Upper lobe of left lung (tissue), 4 donors: ENCODE measurements at regions not wholly inside any gene's neighbourhood (a gene's known extent, or its start where the extent isn't known, plus 50 kb on each side); places are given as distances from the start of the nearest gene placed in this dataset.

ENCODE experiments used
- EP300 ChIP-seq, 4 donors: sonication (generic); formaldehyde crosslinking; IDR thresholded peaks; one replicate each; pipeline ENCODE4 v1.5.1; 2017; ENCODE audit warnings: antibody characterized with exemption in 4 of 4, control low read depth in 2 of 4
- POLR2A ChIP-seq, 4 donors: fragments of 450-650 bp; IDR thresholded peaks; one replicate each; pipeline ENCODE4 v1.5.1; 2016 to 2017; ENCODE audit warnings: antibody characterized with exemption in 4 of 4, mild to moderate bottlenecking in 2 of 4
- TF ChIP-seq, protein P1 (sequence below), 6 experiments: fragments of 450-650 bp in 4 of 6; fragments of 200-600 bp in 2 of 6; sonication (generic) in 2 of 6; IDR thresholded peaks; one replicate each; pipeline ENCODE4 v1.5.1; 2016 to 2019; ENCODE audit warnings: antibody characterized with exemption in 6 of 6

DNA sequence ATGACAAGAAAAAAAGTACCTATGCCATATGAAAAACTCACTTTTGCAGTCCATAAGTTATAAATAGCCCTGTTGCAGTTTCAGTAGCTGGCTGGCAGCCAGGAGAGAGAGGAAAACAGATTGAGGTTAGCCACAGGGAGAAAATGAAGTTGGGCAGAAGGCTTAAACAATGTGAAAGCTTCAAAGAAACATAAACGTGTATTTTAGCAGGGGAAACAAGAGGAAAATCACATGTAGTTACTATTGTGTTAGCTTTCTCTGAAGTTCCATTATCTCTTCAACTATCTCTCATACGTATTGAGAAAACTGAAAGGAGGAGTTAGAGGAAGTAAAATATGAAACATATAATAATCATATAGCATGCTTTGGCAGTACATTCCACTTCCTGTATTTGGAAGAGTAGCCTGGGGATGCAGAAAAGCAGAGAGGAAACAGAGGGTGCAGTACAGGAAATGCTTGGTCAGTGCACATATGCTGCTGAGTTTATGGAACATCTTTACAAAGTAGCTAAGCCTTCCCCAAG, 1551.1 kb downstream of the EFNB2 start:
- TF ChIP-seq, protein P1, sequence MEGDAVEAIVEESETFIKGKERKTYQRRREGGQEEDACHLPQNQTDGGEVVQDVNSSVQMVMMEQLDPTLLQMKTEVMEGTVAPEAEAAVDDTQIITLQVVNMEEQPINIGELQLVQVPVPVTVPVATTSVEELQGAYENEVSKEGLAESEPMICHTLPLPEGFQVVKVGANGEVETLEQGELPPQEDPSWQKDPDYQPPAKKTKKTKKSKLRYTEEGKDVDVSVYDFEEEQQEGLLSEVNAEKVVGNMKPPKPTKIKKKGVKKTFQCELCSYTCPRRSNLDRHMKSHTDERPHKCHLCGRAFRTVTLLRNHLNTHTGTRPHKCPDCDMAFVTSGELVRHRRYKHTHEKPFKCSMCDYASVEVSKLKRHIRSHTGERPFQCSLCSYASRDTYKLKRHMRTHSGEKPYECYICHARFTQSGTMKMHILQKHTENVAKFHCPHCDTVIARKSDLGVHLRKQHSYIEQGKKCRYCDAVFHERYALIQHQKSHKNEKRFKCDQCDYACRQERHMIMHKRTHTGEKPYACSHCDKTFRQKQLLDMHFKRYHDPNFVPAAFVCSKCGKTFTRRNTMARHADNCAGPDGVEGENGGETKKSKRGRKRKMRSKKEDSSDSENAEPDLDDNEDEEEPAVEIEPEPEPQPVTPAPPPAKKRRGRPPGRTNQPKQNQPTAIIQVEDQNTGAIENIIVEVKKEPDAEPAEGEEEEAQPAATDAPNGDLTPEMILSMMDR (IDR thresholded peaks at IDR 0.05): no peak
- TF ChIP-seq POLR2A (IDR thresholded peaks at IDR 0.05) (no peak), EP300 (IDR thresholded peaks at IDR 0.05) (no peak)
